HL-60 (cell line): ENCODE measurements at regions not wholly inside any gene's neighbourhood (a gene's known extent, or its start where the extent isn't known, plus 50 kb on each side); places are given as distances from the start of the nearest gene placed in this dataset.

Source experiments
- CTCF ChIP-seq: IDR thresholded peaks from one replicate; pipeline ENCODE4 v1.5.1; 2011; ENCODE audit warnings: low read length, control low read depth, inconsistent platforms; ENCODE audit not compliant: insufficient read depth
- GABPA ChIP-seq: IDR thresholded peaks from 2 replicates; pipeline ENCODE4 v1.6.1; 2012; ENCODE audit warnings: low read depth
- POLR2AphosphoS5 ChIP-seq: IDR thresholded peaks from 2 replicates; pipeline ENCODE4 v1.6.1; 2012; ENCODE audit warnings: low read depth
- REST ChIP-seq: IDR thresholded peaks from 2 replicates; pipeline ENCODE4 v1.6.1; 2012; ENCODE audit warnings: low read depth; ENCODE audit not compliant: insufficient replicate concordance
- SPI1 ChIP-seq: IDR thresholded peaks from 2 replicates; pipeline ENCODE4 v1.6.1; 2012; ENCODE audit warnings: low read depth, mild to moderate bottlenecking, borderline replicate concordance

GRCh38 chr18:42264497-42264896 is 309.5 kb downstream of the PIK3C3 start:
- TF ChIP-seq GABPA (no peak), CTCF (no peak), REST (no peak), POLR2AphosphoS5 (no peak), SPI1 (no peak)
